Heart right ventricle (tissue), 16 donors: ENCODE measurements at regions not wholly inside any gene's neighbourhood (a gene's known extent, or its start where the extent isn't known, plus 50 kb on each side); places are given as distances from the start of the nearest gene placed in this dataset.

Experiments
- ATAC-seq, 8 donors: fragments of 200-7000 bp; cut with Tn5 transposase; one replicate each; pipeline ENCODE4 v1.9.1; 2020; ENCODE audit warnings: mild to moderate bottlenecking in 8 of 8, moderate library complexity in 8 of 8, moderate number of reproducible peaks in 1 of 8
- DNase-seq, 2 donors: peaks; one replicate each; pipeline ENCODE4 v3.0.0-alpha.2; 2020
- H3K27ac ChIP-seq, 10 donors: fragments of 200-600 bp; sonication (generic) in 2 of 10; one replicate each; pipeline versions ENCODE4 v1.5.0 to v1.8.0; 2020 to 2022; ENCODE audit warnings: mild to moderate bottlenecking in 3 of 10
- H3K27me3 ChIP-seq, 7 donors: fragments of 200-600 bp; one replicate each; pipeline ENCODE4 v1.8.0; 2021 to 2022; ENCODE audit warnings: mild to moderate bottlenecking in 2 of 7
- H3K36me3 ChIP-seq, 9 donors: fragments of 200-600 bp; sonication (generic) in 1 of 9; one replicate each; pipeline versions ENCODE4 v1.5.0 to v1.8.0; 2020 to 2022; ENCODE audit warnings: mild to moderate bottlenecking in 2 of 9
- H3K4me1 ChIP-seq, 9 donors: fragments of 200-600 bp; sonication (generic) in 1 of 9; one replicate each; pipeline versions ENCODE4 v1.5.0 to v1.8.0; 2020 to 2022; ENCODE audit warnings: mild to moderate bottlenecking in 4 of 9
- H3K4me3 ChIP-seq, 10 donors: fragments of 200-600 bp; sonication (generic) in 2 of 10; one replicate each; pipeline versions ENCODE4 v1.5.0 to v1.8.0; 2020 to 2022; ENCODE audit warnings: mild to moderate bottlenecking in 7 of 10, moderate library complexity in 2 of 10
- H3K9me3 ChIP-seq, 11 donors: fragments of 200-600 bp in 10 of 11; sonication (generic) in 2 of 11; one replicate each; pipeline versions ENCODE4 v1.5.0 to v1.8.0; 2013 to 2022; ENCODE audit warnings: mild to moderate bottlenecking in 2 of 11, control low read depth in 1 of 11, moderate library complexity in 1 of 11
- CTCF ChIP-seq, 9 donors: fragments of 200-600 bp; sonication (generic) in 2 of 9; IDR thresholded peaks; one replicate each; pipeline versions ENCODE4 v1.5.0 to v1.8.0; 2021 to 2022; ENCODE audit warnings: antibody characterized with exemption in 9 of 9, mild to moderate bottlenecking in 5 of 9, moderate library complexity in 1 of 9
- whole genome bisulfite sequencing, 2 donors: extraction: QIAGEN DNeasy Blood & Tissue Kit; methylation state at CpG; one replicate each; pipeline ENCODE4 v1.1.7; 2013; ENCODE audit warnings: inconsistent platforms in 1 of 2; 5-methylcytosine and 5-hydroxymethylcytosine counted together
- intact Hi-C, 10 donors: fragments of 100-400 bp; cut with DNase I; formaldehyde crosslinking; loops; one replicate each; pipeline versions ENCODE4 v1.11.1 to v1.14.2; 2022
- donor health status: Arrhythmogenic right ventricular cardiomyopathy.
- donor health status: ischemic (EF 13 %, LVEDD 7.1; RV severe dilation, severe dysfunction).
- donor health status: healthy with polysubstance abuse.
- donor health status: DM: no; HTN: yes; CAD: no.
- donor health status: DM: no; HTN: no; CAD: no.
- donor health status: ischemic (EF 25% LVEDD 6.9; RV normal size, moderate dysfunction).
- donor health status: ischemic (EF 25% LVEDD 5.7; RV mildly dilated, moderate dysfunction).
- donor health status: healthy.
- donor health status: DM: yes; HTN: yes; CAD: no.
- donor health status: Ischemic cardiomyopathy.
- donor health status: ischemic (EF 35%, LVEDD 5.7; RV mildly dilated, moderate dysfunction).
- donor health status: nonischemic (EF 11% LVEDD 7.7; RV severe dilation, severe dysfunction).
- donor health status: DM: yes; HTN: yes; CAD: no.
- donor health status: PGD.
- donor health status: ischemic (EF 29% LVEDD 5.4; RV normal size, mild dysfunction).
- donor health status: nonischemic (EF 23%, LVEDD 6.1; RV moderate dilation, normal function).

GRCh38 chr22:44424867-44425693, 73.0 kb downstream of the RTL6 start:
- Histone ChIP-seq H3K4me1 (peaks cover 2 to 31% (median 10%) of the 10 kb centered on the region in 9 donors), H3K27me3 (peaks cover 0 to 9% (median 0%) of the 10 kb centered on the region in 7 donors), H3K27ac (no peak overlapping the region), H3K4me3 (no peak overlapping the region), H3K36me3 (no peaks in the 10 kb centered on the region), H3K9me3 (peaks cover 0 to 12% (median 2%) of the 10 kb centered on the region in 11 donors)
- no peak for TF ChIP-seq CTCF (IDR thresholded peaks at IDR 0.05)
- ATAC-seq (peak; percentile 46 to 90 (median 76)), DNase-seq (no peak)
- WGBS, 2 donors, result 58 to 62% methylated on average over 20 of the region's 20 CpGs
- intact Hi-C loops, result no loop called here

- Histone ChIP-seq H3K4me1 (peaks cover 2 to 31% (median 10%) of the 10 kb centered on the region in 9 donors), H3K27me3 (peaks cover 0 to 4% (median 0%) of the 10 kb centered on the region in 7 donors), H3K4me3 (no peak overlapping the region), H3K9me3 (peaks cover 0 to 19% (median 10%) of the 10 kb centered on the region in 11 donors), H3K36me3 (no peaks in the 10 kb centered on the region), H3K27ac (no peak overlapping the region)
- 46 to 50% methylated on average over 2 of the region's 2 CpGs for WGBS, 2 donors
- intact Hi-C loops, result no loop called here
- TF ChIP-seq CTCF (IDR thresholded peaks at IDR 0.05), result no peak
- peak in 4 of 8 donors; percentile 26 to 54 (median 44) for ATAC-seq
- no peak for DNase-seq
Measured at GRCh38 chr22:44424359-44424682, 73.7 kb downstream of the RTL6 start.

GRCh38 chr22:44423556-44424358, 74.3 kb downstream of the RTL6 start:
- H3K9me3 ChIP-seq, result peaks cover 0 to 25% (median 11%) of the 10 kb centered on the region in 11 donors
- no peak overlapping the region for H3K4me3 ChIP-seq
- peaks cover 2 to 31% (median 10%) of the 10 kb centered on the region in 9 donors for H3K4me1 ChIP-seq
- no peaks in the 10 kb centered on the region for H3K36me3 ChIP-seq
- DNase-seq (no peak), ATAC-seq (no peak)
- intact Hi-C loops, result no loop called here
- peaks cover 0 to 4% (median 0%) of the 10 kb centered on the region in 7 donors for H3K27me3 ChIP-seq
- 76 to 83% methylated on average over 14 of the region's 14 CpGs for WGBS, 2 donors
- H3K27ac ChIP-seq, result peak overlapping the region in 3 of 10 donors; percentile 15 to 43 (median 35)
- no peak for TF ChIP-seq CTCF (IDR thresholded peaks at IDR 0.05)

GRCh38 chr22:44422746-44423380, 75.2 kb downstream of the RTL6 start:
- DNase-seq (no peak), ATAC-seq (peak in 3 of 8 donors; percentile 19 to 61 (median 50))
- H3K27ac ChIP-seq, result peak overlapping the region in 3 of 10 donors; percentile 22 to 60 (median 43)
- peaks cover 0 to 4% (median 0%) of the 10 kb centered on the region in 7 donors for H3K27me3 ChIP-seq
- peaks cover 0 to 25% (median 11%) of the 10 kb centered on the region in 11 donors for H3K9me3 ChIP-seq
- no peak overlapping the region for H3K4me3 ChIP-seq
- peaks cover 2 to 31% (median 10%) of the 10 kb centered on the region in 9 donors for H3K4me1 ChIP-seq
- WGBS, 2 donors, result 61 to 63% methylated on average over 12 of the region's 12 CpGs
- intact Hi-C loops, result no loop called here
- no peaks in the 10 kb centered on the region for H3K36me3 ChIP-seq
- no peak for TF ChIP-seq CTCF (IDR thresholded peaks at IDR 0.05)
